HCT116 (cell line): ENCODE measurements at regions not wholly inside any gene's neighbourhood (a gene's known extent, or its start where the extent isn't known, plus 50 kb on each side); places are given as distances from the start of the nearest gene placed in this dataset.

Source experiments
- ATAC-seq: fragments of 200-7000 bp; cut with Tn5 transposase; 2 replicates; pipeline ENCODE4 v1.9.1; 2020; ENCODE audit warnings: mild to moderate bottlenecking, moderate library complexity
- BruUV-seq: library from RNA; stranded (reverse); fragments of 400-500 nt; replicated peaks from 2 replicates; lab custom pipeline; 2021; lab: Mats Ljungman, UMichigan
- CTCF ChIA-PET: fragments of 300-600 bp; sonication (Branson Sonifier 250); formaldehyde crosslinking; loops from one replicate; lab custom pipeline; 2021; ENCODE audit warnings: antibody characterized with exemption; lab: Charles Lee
- POLR2A ChIA-PET: fragments of 300-600, 350-600 bp; sonication (Branson Sonifier 250); formaldehyde crosslinking; loops from one replicate; lab custom pipeline; 2021; ENCODE audit warnings: antibody characterized with exemption; lab: Charles Lee
- RAD21 ChIA-PET, 2 experiments: fragments of 300-600 bp; sonication (Branson Sonifier 250); formaldehyde crosslinking; loops; one replicate each; lab custom pipeline; 2023; ENCODE audit warnings: low total read pairs in 2 of 2; ENCODE audit not compliant: uncharacterized antibody in 2 of 2, unreplicated experiment in 2 of 2, low non-redundant PET in 1 of 2; lab: Charles Lee
- DNase-seq: peaks from one replicate; pipeline ENCODE4 v3.0.0-alpha.2; 2010; ENCODE audit warnings: low read depth, low spot score
- H2AFZ ChIP-seq: fragments of 200-600 bp; shearing (Covaris generic), sonication (generic); 2 replicates; pipeline ENCODE4 v1.6.1; 2017; ENCODE audit warnings: low read depth, mixed run types, mixed read lengths, antibody characterized with exemption, low read length; ENCODE audit not compliant: poor library complexity, severe bottlenecking
- H3K27ac ChIP-seq: 2 replicates; pipeline ENCODE4 v1.5.1; 2012; ENCODE audit warnings: low read depth, low read length
- H3K27me3 ChIP-seq: fragments of 200-600 bp; sonication (generic); 2 replicates; pipeline ENCODE4 v1.6.1; 2016; ENCODE audit warnings: mixed run types, low read length, mixed read lengths; ENCODE audit not compliant: insufficient read depth
- H3K36me3 ChIP-seq, 2 experiments: fragments of 200-500 bp in 1 of 2; fragments of 200-600 bp in 1 of 2; sonication (Bioruptor generic) in 1 of 2; sonication (generic) in 1 of 2; 2 replicates each; pipeline versions ENCODE4 v1.5.1 to v1.6.1; 2014 to 2016; ENCODE audit warnings: low read length in 2 of 2, inconsistent platforms in 1 of 2, mixed read lengths in 1 of 2, mixed run types in 1 of 2; ENCODE audit not compliant: insufficient read depth in 2 of 2, control insufficient read depth in 1 of 2
- H3K4me1 ChIP-seq, 2 experiments: fragments of 200-600 bp in 1 of 2; sonication (generic) in 1 of 2; 2 replicates each; pipeline versions ENCODE4 v1.5.1 to v1.6.1; 2012 to 2017; ENCODE audit warnings: low read length in 2 of 2, inconsistent platforms in 1 of 2, mild to moderate bottlenecking in 1 of 2, mixed read lengths in 1 of 2, mixed run types in 1 of 2, moderate library complexity in 1 of 2; ENCODE audit not compliant: insufficient read depth in 2 of 2, control insufficient read depth in 1 of 2
- H3K4me2 ChIP-seq: fragments of 200-600 bp; sonication (generic); 2 replicates; pipeline ENCODE4 v1.6.1; 2017; ENCODE audit warnings: mixed run types, low read length, mixed read lengths
- H3K4me3 ChIP-seq, 2 experiments: fragments of 200-600 bp in 1 of 2; sonication (generic) in 1 of 2; replicated peaks in 1 of 2; 2 replicates each; pipeline ENCODE4 v1.5.1; 2011 to 2016; ENCODE audit warnings: low read length in 2 of 2, control low read depth in 1 of 2, low read depth in 1 of 2, mild to moderate bottlenecking in 1 of 2, mixed read lengths in 1 of 2, mixed run types in 1 of 2
- H3K79me2 ChIP-seq: fragments of 200-600 bp; sonication (generic); 2 replicates; pipeline ENCODE4 v1.6.1; 2017; ENCODE audit warnings: mild to moderate bottlenecking, mixed run types, low read length, moderate library complexity, mixed read lengths; ENCODE audit not compliant: insufficient read depth
- H3K9ac ChIP-seq: fragments of 200-600 bp; sonication (generic); 2 replicates; pipeline ENCODE4 v1.6.1; 2016; ENCODE audit warnings: low read length, mixed read lengths
- H3K9me2 ChIP-seq: fragments of 200-600 bp; sonication (generic), shearing (Covaris generic); 2 replicates; pipeline ENCODE4 v1.6.1; 2017; ENCODE audit warnings: mixed run types, mild to moderate bottlenecking, moderate library complexity; ENCODE audit not compliant: insufficient read depth
- H3K9me3 ChIP-seq, 2 experiments: fragments of 200-500 bp in 1 of 2; fragments of 200-600 bp in 1 of 2; sonication (Bioruptor generic) in 1 of 2; sonication (generic) in 1 of 2; 2 replicates each; pipeline ENCODE4 v1.6.1; 2014 to 2017; ENCODE audit warnings: low read length in 2 of 2, mixed read lengths in 2 of 2, inconsistent platforms in 1 of 2, low read depth in 1 of 2, mild to moderate bottlenecking in 1 of 2, mixed run types in 1 of 2, moderate library complexity in 1 of 2; ENCODE audit not compliant: control insufficient read depth in 1 of 2, insufficient read depth in 1 of 2
- H4K20me1 ChIP-seq: fragments of 200-600 bp; sonication (generic), shearing (Covaris generic); 2 replicates; pipeline ENCODE4 v1.6.1; 2017; ENCODE audit warnings: mixed run types, mild to moderate bottlenecking, moderate library complexity; ENCODE audit not compliant: insufficient read depth
- ATF3 ChIP-seq: IDR thresholded peaks from 2 replicates; pipeline ENCODE4 v1.6.1; 2012
- CBX3 ChIP-seq: IDR thresholded peaks from 2 replicates; pipeline ENCODE4 v1.6.1; 2012; ENCODE audit warnings: low read depth
- CEBPB ChIP-seq: IDR thresholded peaks from 2 replicates; pipeline ENCODE4 v1.6.1; 2012; ENCODE audit warnings: low read depth
- EGR1 ChIP-seq: IDR thresholded peaks from 2 replicates; pipeline ENCODE4 v1.6.1; 2012; ENCODE audit warnings: low read depth
- ELF1 ChIP-seq: IDR thresholded peaks from 2 replicates; pipeline ENCODE4 v1.6.1; 2012; ENCODE audit warnings: low read depth, borderline replicate concordance
- EZH2 ChIP-seq: fragments of 200-600 bp; sonication (generic); IDR thresholded peaks from 2 replicates; pipeline ENCODE4 v1.6.1; 2017; ENCODE audit warnings: antibody characterized with exemption, mixed run types
- FOSL1 ChIP-seq: IDR thresholded peaks from 2 replicates; pipeline ENCODE4 v1.6.1; 2012; ENCODE audit warnings: low read depth
- JUND ChIP-seq: IDR thresholded peaks from 2 replicates; pipeline ENCODE4 v1.6.1; 2012
- POLR2A ChIP-seq: IDR thresholded peaks from 2 replicates; pipeline ENCODE4 v1.7.0; 2011; ENCODE audit warnings: borderline replicate concordance; ENCODE audit not compliant: insufficient read depth, insufficient read length; ENCODE audit errors: extremely low read depth
- POLR2AphosphoS5 ChIP-seq: IDR thresholded peaks from 2 replicates; pipeline ENCODE4 v1.6.1; 2011; ENCODE audit warnings: mild to moderate bottlenecking, low read depth, low read length, moderate library complexity
- RAD21 ChIP-seq: IDR thresholded peaks from 2 replicates; pipeline ENCODE4 v1.6.1; 2012; ENCODE audit warnings: low read depth, mild to moderate bottlenecking
- REST ChIP-seq: IDR thresholded peaks from 2 replicates; pipeline ENCODE4 v1.6.1; 2012; ENCODE audit warnings: low read depth
- SIN3A ChIP-seq: IDR thresholded peaks from 2 replicates; pipeline ENCODE4 v1.6.1; 2012; ENCODE audit warnings: low read depth
- SP1 ChIP-seq: IDR thresholded peaks from 2 replicates; pipeline ENCODE4 v1.6.1; 2012; ENCODE audit warnings: low read depth
- TCF7L2 ChIP-seq: IDR thresholded peaks from 2 replicates; pipeline ENCODE4 v1.7.0; 2011; ENCODE audit warnings: borderline replicate concordance, inconsistent platforms; ENCODE audit not compliant: insufficient read depth, insufficient read length; ENCODE audit errors: extremely low read depth
- YY1 ChIP-seq: IDR thresholded peaks from 2 replicates; pipeline ENCODE4 v1.6.1; 2011; ENCODE audit warnings: low read length, low read depth, moderate library complexity, mild to moderate bottlenecking; ENCODE audit not compliant: insufficient replicate concordance; ENCODE audit errors: extremely low read depth
- ZFX ChIP-seq: fragments of 450-650 bp; IDR thresholded peaks from 2 replicates; pipeline ENCODE4 v1.6.1; 2017
- ZNF274 ChIP-seq: fragments of 200-500 bp; sonication (Bioruptor generic); IDR thresholded peaks from 2 replicates; pipeline ENCODE4 v1.6.1; 2014; ENCODE audit warnings: mild to moderate bottlenecking, low read depth, low read length, inconsistent platforms
- intact Hi-C: fragments of 100-400 bp; cut with micrococcal nuclease; formaldehyde crosslinking; loops from 2 replicates; pipeline ENCODE4 v1.10.0; 2022
- TF ChIP-seq, protein P1 (sequence below): IDR thresholded peaks from 2 replicates; pipeline ENCODE4 v1.6.1; 2011; ENCODE audit warnings: mild to moderate bottlenecking, low read length, moderate library complexity; ENCODE audit not compliant: insufficient replicate concordance; ENCODE audit errors: extremely low read depth
- TF ChIP-seq, protein P2 (sequence below), 3 experiments: fragments of 200-600 bp in 1 of 3; sonication (generic) in 1 of 3; IDR thresholded peaks in 2 of 3; conservative IDR thresholded peaks in 1 of 3; 2 replicates each; pipeline ENCODE4 v1.5.1; 2012 to 2017; ENCODE audit warnings: low read depth in 2 of 3, low read length in 2 of 3, antibody characterized with exemption in 1 of 3, borderline replicate concordance in 1 of 3, control low read depth in 1 of 3, mild to moderate bottlenecking in 1 of 3, mixed read lengths in 1 of 3, mixed run types in 1 of 3, moderate library complexity in 1 of 3; ENCODE audit not compliant: insufficient read depth in 1 of 3

GRCh38 chr21:35333831-35334618 lies 284.9 kb upstream of the RUNX1 start:
- H2AFZ ChIP-seq: no peak overlapping the region
- no peak overlapping the region for H3K27ac ChIP-seq
- H3K4me3 ChIP-seq: no peak overlapping the region
- intact Hi-C loops: no loop called here
- no peak for DNase-seq
- no peaks in the 10 kb centered on the region for H3K36me3 ChIP-seq
- ChIA-PET CTCF (no interaction called here), POLR2A (no interaction called here)
- no peak overlapping the region for H3K4me2 ChIP-seq
- H3K79me2 ChIP-seq: no peaks in the 10 kb centered on the region
- H3K4me1 ChIP-seq: no peaks in the 10 kb centered on the region
- no TSS peak for BruUV-seq
- TF ChIP-seq CBX3: no peak
- no peak for TF ChIP-seq RAD21
- no peak for TF ChIP-seq FOSL1
- TF ChIP-seq YY1: no peak
- TF ChIP-seq, protein P1, sequence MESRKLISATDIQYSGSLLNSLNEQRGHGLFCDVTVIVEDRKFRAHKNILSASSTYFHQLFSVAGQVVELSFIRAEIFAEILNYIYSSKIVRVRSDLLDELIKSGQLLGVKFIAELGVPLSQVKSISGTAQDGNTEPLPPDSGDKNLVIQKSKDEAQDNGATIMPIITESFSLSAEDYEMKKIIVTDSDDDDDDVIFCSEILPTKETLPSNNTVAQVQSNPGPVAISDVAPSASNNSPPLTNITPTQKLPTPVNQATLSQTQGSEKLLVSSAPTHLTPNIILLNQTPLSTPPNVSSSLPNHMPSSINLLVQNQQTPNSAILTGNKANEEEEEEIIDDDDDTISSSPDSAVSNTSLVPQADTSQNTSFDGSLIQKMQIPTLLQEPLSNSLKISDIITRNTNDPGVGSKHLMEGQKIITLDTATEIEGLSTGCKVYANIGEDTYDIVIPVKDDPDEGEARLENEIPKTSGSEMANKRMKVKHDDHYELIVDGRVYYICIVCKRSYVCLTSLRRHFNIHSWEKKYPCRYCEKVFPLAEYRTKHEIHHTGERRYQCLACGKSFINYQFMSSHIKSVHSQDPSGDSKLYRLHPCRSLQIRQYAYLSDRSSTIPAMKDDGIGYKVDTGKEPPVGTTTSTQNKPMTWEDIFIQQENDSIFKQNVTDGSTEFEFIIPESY: no peak
- TF ChIP-seq ZFX: no peak
- no peak for TF ChIP-seq EZH2
- TF ChIP-seq ELF1: no peak
- no peak for TF ChIP-seq SP1
- TF ChIP-seq POLR2A: no peak
- no peak for TF ChIP-seq SIN3A
- TF ChIP-seq ZNF274: no peak
- no peak for TF ChIP-seq CEBPB
- TF ChIP-seq ATF3: no peak
- no peak for TF ChIP-seq JUND
- no peak for TF ChIP-seq REST
- no peak for TF ChIP-seq EGR1
- TF ChIP-seq POLR2AphosphoS5: no peak
- no peak for TF ChIP-seq TCF7L2
- TF ChIP-seq, protein P2, sequence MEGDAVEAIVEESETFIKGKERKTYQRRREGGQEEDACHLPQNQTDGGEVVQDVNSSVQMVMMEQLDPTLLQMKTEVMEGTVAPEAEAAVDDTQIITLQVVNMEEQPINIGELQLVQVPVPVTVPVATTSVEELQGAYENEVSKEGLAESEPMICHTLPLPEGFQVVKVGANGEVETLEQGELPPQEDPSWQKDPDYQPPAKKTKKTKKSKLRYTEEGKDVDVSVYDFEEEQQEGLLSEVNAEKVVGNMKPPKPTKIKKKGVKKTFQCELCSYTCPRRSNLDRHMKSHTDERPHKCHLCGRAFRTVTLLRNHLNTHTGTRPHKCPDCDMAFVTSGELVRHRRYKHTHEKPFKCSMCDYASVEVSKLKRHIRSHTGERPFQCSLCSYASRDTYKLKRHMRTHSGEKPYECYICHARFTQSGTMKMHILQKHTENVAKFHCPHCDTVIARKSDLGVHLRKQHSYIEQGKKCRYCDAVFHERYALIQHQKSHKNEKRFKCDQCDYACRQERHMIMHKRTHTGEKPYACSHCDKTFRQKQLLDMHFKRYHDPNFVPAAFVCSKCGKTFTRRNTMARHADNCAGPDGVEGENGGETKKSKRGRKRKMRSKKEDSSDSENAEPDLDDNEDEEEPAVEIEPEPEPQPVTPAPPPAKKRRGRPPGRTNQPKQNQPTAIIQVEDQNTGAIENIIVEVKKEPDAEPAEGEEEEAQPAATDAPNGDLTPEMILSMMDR (IDR thresholded peaks at IDR 0.05 in 2 of 3, conservative IDR thresholded peaks at IDR 0.05 in 1 of 3; ENCODE audit: borderline replicate concordance in 1 of 3, insufficient read depth in 1 of 3, low read depth in 2 of 3, low read length in 2 of 3): no peak
- TF ChIP-seq, all 23 proteins: peak for 0
- RAD21 ChIA-PET: no interaction called here
- Histone ChIP-seq H3K9ac (no peak overlapping the region), H4K20me1 (no peaks in the 10 kb centered on the region), H3K27me3 (no peaks in the 10 kb centered on the region), H3K9me3 (no peaks in the 10 kb centered on the region), H3K9me2 (no peaks in the 10 kb centered on the region)
- no peak for ATAC-seq
